ENCODE measurements at regions not wholly inside any gene's neighbourhood (a gene's known extent, or its start where the extent isn't known, plus 50 kb on each side); places are given as distances from the start of the nearest gene placed in this dataset.

GRCh38 chr3:10709110-10709781 is 106.8 kb upstream of the SLC6A11 start:
- peaks cover 44% of the 10 kb centered on the region for H3K27me3 Mint-ChIP-seq (ENCODE audit: insufficient read depth)
- H3K4me3 Mint-ChIP-seq: no peak overlapping the region
- H3K27ac Mint-ChIP-seq: no peak overlapping the region
- no peak for TF ChIP-seq CTCF (IDR thresholded peaks at IDR 0.05)
- peaks cover 3% of the 10 kb centered on the region for H3K4me1 Mint-ChIP-seq (ENCODE audit: low read depth)
- no peak for DNase-seq
- H3K36me3 Mint-ChIP-seq (ENCODE audit: low read depth): no peaks in the 10 kb centered on the region
- H3K9me3 Mint-ChIP-seq: no peaks in the 10 kb centered on the region

DNA sequence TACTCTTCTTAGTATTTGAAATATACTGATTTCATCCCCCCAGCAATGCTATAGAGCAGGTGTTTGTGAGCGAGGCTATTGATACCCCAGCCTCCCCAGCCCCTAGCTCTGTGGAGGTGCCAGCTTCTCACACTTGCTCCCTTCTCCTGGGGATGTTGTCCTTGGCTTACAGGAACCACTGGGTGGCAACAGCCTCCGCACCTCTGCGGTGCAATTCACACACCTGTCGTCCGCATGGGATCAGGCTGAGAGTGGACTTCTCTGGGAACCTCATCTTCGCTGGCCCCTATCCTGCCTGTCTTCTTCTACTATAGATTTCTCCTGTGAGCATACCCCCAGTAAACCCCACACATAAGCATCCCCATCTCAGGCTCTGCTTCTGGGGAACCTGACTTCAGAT is 103.9 kb upstream of the SLC6A11 start:
- no peak overlapping the region for H3K27ac Mint-ChIP-seq
- H3K4me1 Mint-ChIP-seq (ENCODE audit: low read depth): no peaks in the 10 kb centered on the region
- peaks cover 39% of the 10 kb centered on the region for H3K27me3 Mint-ChIP-seq (ENCODE audit: insufficient read depth)
- H3K36me3 Mint-ChIP-seq (ENCODE audit: low read depth): no peaks in the 10 kb centered on the region
- no peak overlapping the region for H3K4me3 Mint-ChIP-seq
- H3K9me3 Mint-ChIP-seq: no peaks in the 10 kb centered on the region
- TF ChIP-seq CTCF (IDR thresholded peaks at IDR 0.05): no peak
- no peak for DNase-seq

- Mint-ChIP-seq H3K27me3 (ENCODE audit: insufficient read depth) (peaks cover 40% of the 10 kb centered on the region), H3K27ac (no peak overlapping the region), H3K4me1 (ENCODE audit: low read depth) (no peaks in the 10 kb centered on the region), H3K4me3 (no peak overlapping the region), H3K36me3 (ENCODE audit: low read depth) (no peaks in the 10 kb centered on the region), H3K9me3 (no peaks in the 10 kb centered on the region)
- DNase-seq: no peak
- TF ChIP-seq CTCF (IDR thresholded peaks at IDR 0.05): no peak
These were observed 102.4 kb upstream of the SLC6A11 start for GRCh38 chr3:10713656-10714055.

DNA sequence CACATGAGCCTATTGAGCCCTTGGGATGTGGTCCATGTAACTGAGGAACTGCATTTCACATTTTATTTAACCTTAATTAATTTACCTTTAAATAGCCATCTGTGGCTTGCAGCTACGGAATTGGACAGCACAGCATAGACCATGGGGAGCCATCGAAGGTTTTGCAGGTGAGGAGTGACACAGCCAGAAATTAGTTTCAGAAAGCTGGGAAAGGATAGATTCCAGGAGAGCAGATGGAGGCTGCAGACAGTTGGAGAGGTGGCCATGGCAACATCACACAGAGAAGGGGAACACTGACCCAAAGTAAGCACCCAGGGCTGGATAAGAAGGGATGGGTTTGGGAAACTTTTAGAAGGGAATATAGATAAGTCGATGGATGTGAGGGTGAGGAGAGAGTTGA is 100.1 kb upstream of the SLC6A11 start:
- DNase-seq: no peak
- Mint-ChIP-seq H3K27me3 (ENCODE audit: insufficient read depth) (peaks cover 30% of the 10 kb centered on the region), H3K36me3 (ENCODE audit: low read depth) (no peaks in the 10 kb centered on the region), H3K4me3 (no peak overlapping the region), H3K9me3 (no peaks in the 10 kb centered on the region), H3K27ac (no peak overlapping the region), H3K4me1 (ENCODE audit: low read depth) (no peaks in the 10 kb centered on the region)
- no peak for TF ChIP-seq CTCF (IDR thresholded peaks at IDR 0.05)

- Mint-ChIP-seq H3K4me3 (no peak overlapping the region), H3K36me3 (ENCODE audit: low read depth) (no peaks in the 10 kb centered on the region), H3K27me3 (ENCODE audit: insufficient read depth) (peaks cover 29% of the 10 kb centered on the region), H3K9me3 (no peaks in the 10 kb centered on the region), H3K4me1 (ENCODE audit: low read depth) (no peaks in the 10 kb centered on the region), H3K27ac (no peak overlapping the region)
- TF ChIP-seq CTCF (IDR thresholded peaks at IDR 0.05): no peak
- DNase-seq: no peak
These were observed 99.1 kb upstream of the SLC6A11 start for GRCh38 chr3:10716964-10717363.

- TF ChIP-seq CTCF (IDR thresholded peaks at IDR 0.05): no peak
- no peak overlapping the region for H3K4me3 Mint-ChIP-seq
- no peaks in the 10 kb centered on the region for H3K36me3 Mint-ChIP-seq (ENCODE audit: low read depth)
- peaks cover 27% of the 10 kb centered on the region for H3K27me3 Mint-ChIP-seq (ENCODE audit: insufficient read depth)
- H3K4me1 Mint-ChIP-seq (ENCODE audit: low read depth): no peaks in the 10 kb centered on the region
- H3K9me3 Mint-ChIP-seq: no peaks in the 10 kb centered on the region
- DNase-seq: no peak
- no peak overlapping the region for H3K27ac Mint-ChIP-seq
These were observed 98.3 kb upstream of the SLC6A11 start for GRCh38 chr3:10717756-10718155.

All from HFFc6 (cell line).